ENCODE measurements at regions not wholly inside any gene's neighbourhood (a gene's known extent, or its start where the extent isn't known, plus 50 kb on each side); places are given as distances from the start of the nearest gene placed in this dataset.
"Not testable (repeated sequence)": the region's sequence is repeated elsewhere in the genome, so short reads cannot be mapped to it uniquely, and the experiment has no call there.

- Histone ChIP-seq H3K27me3 (no peaks in the 10 kb centered on the region), H3K36me3 (no peaks in the 10 kb centered on the region), H3K27ac (no peak overlapping the region), H3K4me1 (no peaks in the 10 kb centered on the region), H3K9me3 (no peaks in the 10 kb centered on the region), H3K4me3 (no peak overlapping the region)
- no peak for TF ChIP-seq CTCF (IDR thresholded peaks at IDR 0.05)
- no peak for TF ChIP-seq EP300 (IDR thresholded peaks at IDR 0.05)
- TF ChIP-seq POLR2AphosphoS5 (IDR thresholded peaks at IDR 0.05) = no peak
- TF ChIP-seq POLR2A (IDR thresholded peaks at IDR 0.05) = no peak
- DNase-seq (ENCODE audit: low spot score in 2 of 2) = no peak
- WGBS = 92% methylated on average over 23 of the region's 23 CpGs
These were observed 197.7 kb downstream of the TRIML1 start for GRCh38 chr4:188336891-188337290.

GRCh38 chr4:188341428-188341827 lies 202.2 kb downstream of the TRIML1 start:
- H3K9me3 ChIP-seq = no peaks in the 10 kb centered on the region
- 87% methylated on average over 7 of the region's 7 CpGs for WGBS
- H3K4me3 ChIP-seq = no peak overlapping the region
- H3K27ac ChIP-seq = no peak overlapping the region
- TF ChIP-seq POLR2A (IDR thresholded peaks at IDR 0.05) (no peak), POLR2AphosphoS5 (IDR thresholded peaks at IDR 0.05) (no peak), CTCF (IDR thresholded peaks at IDR 0.05) (no peak), EP300 (IDR thresholded peaks at IDR 0.05) (no peak)
- H3K4me1 ChIP-seq = no peaks in the 10 kb centered on the region
- no peaks in the 10 kb centered on the region for H3K36me3 ChIP-seq
- no peak for DNase-seq (ENCODE audit: low spot score in 2 of 2)
- H3K27me3 ChIP-seq = no peaks in the 10 kb centered on the region

DNA sequence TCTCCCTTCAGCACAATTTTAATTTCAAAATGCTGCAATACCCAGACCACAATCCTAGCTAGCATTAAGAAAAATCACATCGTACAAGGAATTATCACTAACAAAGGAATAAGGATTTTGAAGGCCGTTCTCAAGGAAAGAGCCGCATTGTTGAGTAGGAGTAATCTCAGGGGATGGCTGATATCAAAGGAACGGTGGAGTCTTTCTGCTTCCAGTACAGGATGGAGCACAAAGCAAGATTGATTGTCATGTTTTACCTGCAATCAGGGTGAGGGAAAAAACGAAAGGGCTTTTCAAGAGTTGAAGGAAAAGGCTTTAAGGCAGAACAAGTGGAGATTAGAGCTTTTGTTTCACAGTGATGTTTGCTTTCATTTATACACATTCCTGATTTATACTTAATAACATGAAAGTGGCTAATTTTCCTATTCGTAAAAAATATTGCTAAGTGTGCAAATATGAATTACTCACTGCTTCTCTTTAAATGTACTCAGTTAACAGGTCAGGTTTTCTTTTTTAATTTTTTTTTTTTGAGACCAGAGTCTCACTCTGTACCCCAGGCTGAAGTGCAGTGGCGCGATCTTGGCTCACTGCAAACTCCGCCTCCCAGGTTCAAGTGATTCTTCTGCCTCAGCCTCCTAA lies 207.0 kb downstream of the TRIML1 start:
- no peak overlapping the region for H3K4me3 ChIP-seq
- no peak for DNase-seq (ENCODE audit: low spot score in 2 of 2)
- no peak for TF ChIP-seq EP300 (IDR thresholded peaks at IDR 0.05)
- no peak for TF ChIP-seq POLR2AphosphoS5 (IDR thresholded peaks at IDR 0.05)
- TF ChIP-seq POLR2A (IDR thresholded peaks at IDR 0.05) = no peak
- no peak overlapping the region for H3K27ac ChIP-seq
- no peaks in the 10 kb centered on the region for H3K27me3 ChIP-seq
- H3K9me3 ChIP-seq = no peaks in the 10 kb centered on the region
- WGBS = 74% methylated on average over 9 of the region's 9 CpGs
- no peaks in the 10 kb centered on the region for H3K36me3 ChIP-seq
- no peaks in the 10 kb centered on the region for H3K4me1 ChIP-seq

GRCh38 chr4:188347339-188347738 lies 208.1 kb downstream of the TRIML1 start:
- Histone ChIP-seq H3K36me3 (no peaks in the 10 kb centered on the region), H3K9me3 (no peaks in the 10 kb centered on the region), H3K4me1 (no peaks in the 10 kb centered on the region), H3K27ac (no peak overlapping the region), H3K4me3 (no peak overlapping the region), H3K27me3 (no peaks in the 10 kb centered on the region)
- WGBS = 71% methylated on average over 4 of the region's 4 CpGs
- DNase-seq (ENCODE audit: low spot score in 2 of 2) = no peak
- TF ChIP-seq EP300 (IDR thresholded peaks at IDR 0.05) (no peak), POLR2AphosphoS5 (IDR thresholded peaks at IDR 0.05) (no peak)

DNA sequence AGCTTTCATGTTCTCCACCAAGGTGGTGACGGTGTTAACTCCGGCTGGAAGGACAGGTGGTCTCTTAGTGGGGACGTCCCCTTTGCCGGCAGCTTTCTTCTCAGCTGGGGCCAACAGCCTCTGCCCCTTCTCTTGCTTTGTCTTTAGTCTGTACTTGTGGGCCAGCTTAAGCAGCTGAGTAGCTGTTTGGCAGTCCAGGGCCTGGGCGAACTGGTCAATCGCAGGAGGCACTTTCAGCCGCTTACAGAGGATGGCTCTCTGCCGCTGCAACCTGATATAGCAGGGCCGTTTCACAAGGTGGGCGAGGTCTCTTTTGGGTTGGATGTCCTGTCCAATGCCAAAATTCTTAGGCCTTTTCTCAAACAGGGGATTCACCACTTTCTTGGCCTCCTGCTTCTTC lies 210.3 kb downstream of the TRIML1 start:
- H3K27me3 ChIP-seq; H3K27ac ChIP-seq; H3K4me1 ChIP-seq; H3K4me3 ChIP-seq; H3K9me3 ChIP-seq; H3K36me3 ChIP-seq; DNase-seq (ENCODE audit: low spot score in 2 of 2): not testable (repeated sequence)
- WGBS = 89% methylated on average over 10 of the region's 10 CpGs

- Histone ChIP-seq H3K4me1 (no peaks in the 10 kb centered on the region), H3K36me3 (no peaks in the 10 kb centered on the region), H3K27me3 (no peaks in the 10 kb centered on the region), H3K4me3 (no peak overlapping the region), H3K9me3 (peaks cover 3% of the 10 kb centered on the region), H3K27ac (no peak overlapping the region)
- 80% methylated on average over 1 of the region's 1 CpG for WGBS
- no peak for DNase-seq (ENCODE audit: low spot score in 2 of 2)
- TF ChIP-seq POLR2AphosphoS5 (IDR thresholded peaks at IDR 0.05) (no peak), EP300 (IDR thresholded peaks at IDR 0.05) (no peak), POLR2A (IDR thresholded peaks at IDR 0.05) (no peak), CTCF (IDR thresholded peaks at IDR 0.05) (no peak)
These were observed 224.0 kb downstream of the TRIML1 start for GRCh38 chr4:188363196-188363595.

- Histone ChIP-seq H3K4me3 (no peak overlapping the region), H3K36me3 (no peaks in the 10 kb centered on the region), H3K4me1 (peaks cover 5% of the 10 kb centered on the region), H3K27ac (no peak overlapping the region), H3K27me3 (no peaks in the 10 kb centered on the region), H3K9me3 (no peaks in the 10 kb centered on the region)
- TF ChIP-seq EP300 (IDR thresholded peaks at IDR 0.05) (no peak), POLR2AphosphoS5 (IDR thresholded peaks at IDR 0.05) (no peak), POLR2A (IDR thresholded peaks at IDR 0.05) (no peak), CTCF (IDR thresholded peaks at IDR 0.05) (no peak)
- WGBS = 73% methylated on average over 3 of the region's 3 CpGs
- DNase-seq (ENCODE audit: low spot score in 2 of 2) = no peak
These were observed 231.5 kb downstream of the TRIML1 start for GRCh38 chr4:188370777-188371176.
